ENCODE measurements at regions not wholly inside any gene's neighbourhood (a gene's known extent, or its start where the extent isn't known, plus 50 kb on each side); places are given as distances from the start of the nearest gene placed in this dataset.

- TF ChIP-seq CTCF (IDR thresholded peaks at IDR 0.05) (no peak), POLR2A (IDR thresholded peaks at IDR 0.05) (no peak)
These were observed 105.3 kb upstream of the GALNT17 start for GRCh38 chr7:71026680-71027079.
